Sigmoid colon (tissue), 4 donors: ENCODE measurements at regions not wholly inside any gene's neighbourhood (a gene's known extent, or its start where the extent isn't known, plus 50 kb on each side); places are given as distances from the start of the nearest gene placed in this dataset.

Experiments used
- CTCF ChIP-seq, 4 experiments: fragments of 450-650 bp in 3 of 4; fragments of 200-600 bp in 1 of 4; IDR thresholded peaks; one replicate each; pipeline ENCODE4 v1.5.1; 2016 to 2019; ENCODE audit warnings: antibody characterized with exemption in 4 of 4, mild to moderate bottlenecking in 3 of 4, moderate library complexity in 2 of 4
- EP300 ChIP-seq, 4 donors: sonication (generic); formaldehyde crosslinking; IDR thresholded peaks; one replicate each; pipeline ENCODE4 v1.6.1; 2017; ENCODE audit warnings: antibody characterized with exemption in 4 of 4
- POLR2A ChIP-seq, 2 donors: fragments of 450-650 bp; IDR thresholded peaks; one replicate each; pipeline ENCODE4 v1.6.1; 2016; ENCODE audit warnings: antibody characterized with exemption in 2 of 2, mild to moderate bottlenecking in 2 of 2, moderate library complexity in 2 of 2
- POLR2AphosphoS5 ChIP-seq, 4 donors: sonication (generic); formaldehyde crosslinking; IDR thresholded peaks; one replicate each; pipeline ENCODE4 v1.6.1; 2017; ENCODE audit warnings: antibody characterized with exemption in 4 of 4

- TF ChIP-seq POLR2A (IDR thresholded peaks at IDR 0.05) (no peak), POLR2AphosphoS5 (IDR thresholded peaks at IDR 0.05) (no peak), CTCF (IDR thresholded peaks at IDR 0.05) (no peak), EP300 (IDR thresholded peaks at IDR 0.05) (no peak)
Measured at GRCh38 chr11:123298488-123299447, 103.7 kb upstream of the CLMP start.
